ENCODE measurements at regions not wholly inside any gene's neighbourhood (a gene's known extent, or its start where the extent isn't known, plus 50 kb on each side); places are given as distances from the start of the nearest gene placed in this dataset.

DNA sequence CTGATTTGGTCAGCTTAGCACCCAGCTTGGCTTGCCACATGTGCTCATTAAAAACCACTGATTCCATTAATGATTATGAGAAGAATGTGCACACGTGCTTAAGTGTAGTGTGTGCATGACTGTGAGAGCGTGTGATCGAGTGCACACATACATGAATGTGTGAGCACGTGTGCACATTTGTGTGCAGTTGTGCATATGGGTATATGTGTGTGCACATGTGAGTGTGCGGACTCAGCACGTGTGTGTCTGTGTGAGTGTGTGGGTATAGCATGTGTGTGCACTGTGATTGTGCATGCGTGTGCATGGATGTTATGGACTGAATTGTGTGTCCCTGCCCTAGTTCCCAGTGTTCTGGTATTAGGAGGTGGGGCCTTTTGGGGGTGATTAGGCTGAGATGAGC is 202.1 kb upstream of the ZNF536 start:
- Histone ChIP-seq H3K27me3 (no peaks in the 10 kb centered on the region), H3K9me3 (no peaks in the 10 kb centered on the region), H3K4me1 (no peaks in the 10 kb centered on the region), H3K4me3 (no peak overlapping the region), H3K36me3 (no peaks in the 10 kb centered on the region), H3K27ac (no peak overlapping the region)
- DNase-seq (no peak), ATAC-seq (no peak)
- intact Hi-C loops (cut with DNase I): no loop called here
- TF ChIP-seq, protein P1, sequence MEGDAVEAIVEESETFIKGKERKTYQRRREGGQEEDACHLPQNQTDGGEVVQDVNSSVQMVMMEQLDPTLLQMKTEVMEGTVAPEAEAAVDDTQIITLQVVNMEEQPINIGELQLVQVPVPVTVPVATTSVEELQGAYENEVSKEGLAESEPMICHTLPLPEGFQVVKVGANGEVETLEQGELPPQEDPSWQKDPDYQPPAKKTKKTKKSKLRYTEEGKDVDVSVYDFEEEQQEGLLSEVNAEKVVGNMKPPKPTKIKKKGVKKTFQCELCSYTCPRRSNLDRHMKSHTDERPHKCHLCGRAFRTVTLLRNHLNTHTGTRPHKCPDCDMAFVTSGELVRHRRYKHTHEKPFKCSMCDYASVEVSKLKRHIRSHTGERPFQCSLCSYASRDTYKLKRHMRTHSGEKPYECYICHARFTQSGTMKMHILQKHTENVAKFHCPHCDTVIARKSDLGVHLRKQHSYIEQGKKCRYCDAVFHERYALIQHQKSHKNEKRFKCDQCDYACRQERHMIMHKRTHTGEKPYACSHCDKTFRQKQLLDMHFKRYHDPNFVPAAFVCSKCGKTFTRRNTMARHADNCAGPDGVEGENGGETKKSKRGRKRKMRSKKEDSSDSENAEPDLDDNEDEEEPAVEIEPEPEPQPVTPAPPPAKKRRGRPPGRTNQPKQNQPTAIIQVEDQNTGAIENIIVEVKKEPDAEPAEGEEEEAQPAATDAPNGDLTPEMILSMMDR (IDR thresholded peaks at IDR 0.05): no peak

DNA sequence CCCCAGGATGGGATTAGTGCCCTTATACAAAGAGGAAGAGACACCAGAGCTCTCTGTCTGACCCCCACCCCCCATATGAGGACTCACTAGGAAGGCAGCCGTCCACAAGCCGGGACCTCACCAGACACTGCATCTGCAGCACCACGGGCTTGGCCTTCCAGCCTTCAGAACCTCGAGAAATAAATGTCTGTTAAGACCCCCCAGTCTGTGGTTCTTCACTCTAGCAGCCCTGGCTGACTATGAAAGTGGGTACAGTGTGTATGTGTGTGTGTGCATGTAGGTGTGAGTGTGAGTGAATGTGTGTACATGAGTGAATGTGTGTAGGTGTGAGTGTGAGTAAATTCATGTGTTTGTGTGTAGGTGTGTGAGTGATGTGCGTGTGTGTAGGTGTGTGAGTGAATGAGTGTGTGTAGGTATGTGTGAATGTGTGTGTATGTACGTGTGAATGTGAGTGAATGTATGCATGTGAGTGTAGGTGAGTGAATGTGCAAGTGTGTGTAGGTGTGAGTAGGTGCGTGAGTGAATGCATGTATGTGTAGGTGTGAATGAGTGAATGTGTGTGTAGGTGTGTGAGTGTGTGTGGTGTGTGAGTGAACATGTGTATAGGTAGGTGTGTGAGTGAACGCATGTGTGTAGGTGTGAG is 201.6 kb upstream of the ZNF536 start:
- Histone ChIP-seq H3K27me3 (no peaks in the 10 kb centered on the region), H3K4me1 (no peaks in the 10 kb centered on the region), H3K4me3 (no peak overlapping the region), H3K27ac (no peak overlapping the region), H3K36me3 (no peaks in the 10 kb centered on the region), H3K9me3 (no peaks in the 10 kb centered on the region)
- no peak for DNase-seq
- TF ChIP-seq, protein P1 (IDR thresholded peaks at IDR 0.05): no peak
- ATAC-seq: no peak
- intact Hi-C loops (cut with DNase I): no loop called here

DNA sequence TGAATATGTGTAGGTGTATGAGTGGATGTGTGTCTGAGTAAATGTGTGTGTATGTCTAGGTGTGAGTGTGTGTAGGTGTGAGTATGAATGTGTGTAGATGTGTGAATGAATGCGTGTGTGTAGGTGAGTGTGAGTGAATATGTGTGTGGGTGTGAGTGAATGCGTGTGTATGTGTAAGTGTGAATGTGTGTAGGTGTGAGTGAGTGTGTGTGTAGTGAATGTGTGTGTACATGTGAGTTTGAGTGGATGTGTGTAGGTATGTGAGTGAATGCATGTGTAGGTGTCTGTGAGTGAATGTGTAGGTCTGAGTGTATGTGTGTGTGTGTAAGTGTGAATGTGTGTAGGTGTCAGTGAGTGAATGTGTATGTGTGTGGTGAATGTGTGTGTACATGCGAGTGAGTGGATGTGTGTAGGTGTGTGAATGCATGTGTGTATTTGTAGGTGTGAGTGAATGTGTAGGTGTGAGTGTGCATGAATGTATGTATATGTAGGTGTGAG is 201.0 kb upstream of the ZNF536 start:
- no peaks in the 10 kb centered on the region for H3K27me3 ChIP-seq
- DNase-seq (no peak), ATAC-seq (no peak)
- no peak overlapping the region for H3K4me3 ChIP-seq
- no peaks in the 10 kb centered on the region for H3K9me3 ChIP-seq
- H3K27ac ChIP-seq: no peak overlapping the region
- no peaks in the 10 kb centered on the region for H3K4me1 ChIP-seq
- no peaks in the 10 kb centered on the region for H3K36me3 ChIP-seq
- intact Hi-C loops (cut with DNase I): no loop called here
- TF ChIP-seq, protein P1 (IDR thresholded peaks at IDR 0.05): no peak

DNA sequence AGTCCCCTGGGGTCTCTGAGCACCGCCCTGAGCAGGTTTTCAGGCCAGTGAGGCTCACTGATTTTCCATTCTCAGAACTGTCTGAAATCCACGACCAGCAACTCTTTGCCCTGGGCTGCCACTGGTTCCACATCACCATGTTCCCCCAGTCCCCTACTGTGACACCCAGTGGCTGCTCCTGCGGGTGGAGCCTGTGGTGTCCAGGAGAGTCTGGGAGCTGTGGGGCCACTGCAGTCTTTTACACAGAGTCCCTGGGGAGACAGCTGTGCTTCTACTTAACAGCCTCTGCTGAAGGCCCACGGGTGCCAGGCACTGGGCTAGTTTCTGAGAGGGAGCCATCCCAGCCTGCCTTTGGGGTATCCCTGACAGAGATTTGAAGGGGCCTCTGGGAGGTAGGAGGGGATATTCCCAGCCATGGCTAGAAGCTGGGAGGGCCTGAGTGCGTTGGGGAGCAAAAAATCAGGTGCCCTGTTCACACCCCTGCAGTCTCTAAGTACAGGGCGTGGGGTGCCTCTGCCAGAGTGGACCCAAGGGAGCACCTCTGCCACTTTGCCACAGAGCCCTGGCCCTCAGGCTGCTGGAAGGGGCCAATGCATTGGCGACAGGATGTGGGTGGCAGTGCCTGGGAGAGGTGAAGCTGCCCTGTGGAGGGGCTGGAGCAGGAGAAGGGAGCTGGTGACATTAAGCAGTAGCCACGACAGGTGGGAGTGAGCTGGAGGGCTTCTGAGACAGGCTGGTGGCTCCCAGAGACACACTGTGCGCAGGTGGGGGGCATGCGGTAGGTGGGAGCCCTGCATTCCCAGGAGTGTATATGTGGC is 200.2 kb upstream of the ZNF536 start:
- intact Hi-C loops (cut with DNase I): no loop called here
- no peaks in the 10 kb centered on the region for H3K4me1 ChIP-seq
- H3K4me3 ChIP-seq: no peak overlapping the region
- DNase-seq (no peak), ATAC-seq (no peak)
- H3K9me3 ChIP-seq: no peaks in the 10 kb centered on the region
- TF ChIP-seq, protein P1 (IDR thresholded peaks at IDR 0.05): no peak
- peaks cover 0 to 4% of the 10 kb centered on the region in 2 donors for H3K27me3 ChIP-seq
- H3K36me3 ChIP-seq: no peaks in the 10 kb centered on the region
- no peak overlapping the region for H3K27ac ChIP-seq

DNA sequence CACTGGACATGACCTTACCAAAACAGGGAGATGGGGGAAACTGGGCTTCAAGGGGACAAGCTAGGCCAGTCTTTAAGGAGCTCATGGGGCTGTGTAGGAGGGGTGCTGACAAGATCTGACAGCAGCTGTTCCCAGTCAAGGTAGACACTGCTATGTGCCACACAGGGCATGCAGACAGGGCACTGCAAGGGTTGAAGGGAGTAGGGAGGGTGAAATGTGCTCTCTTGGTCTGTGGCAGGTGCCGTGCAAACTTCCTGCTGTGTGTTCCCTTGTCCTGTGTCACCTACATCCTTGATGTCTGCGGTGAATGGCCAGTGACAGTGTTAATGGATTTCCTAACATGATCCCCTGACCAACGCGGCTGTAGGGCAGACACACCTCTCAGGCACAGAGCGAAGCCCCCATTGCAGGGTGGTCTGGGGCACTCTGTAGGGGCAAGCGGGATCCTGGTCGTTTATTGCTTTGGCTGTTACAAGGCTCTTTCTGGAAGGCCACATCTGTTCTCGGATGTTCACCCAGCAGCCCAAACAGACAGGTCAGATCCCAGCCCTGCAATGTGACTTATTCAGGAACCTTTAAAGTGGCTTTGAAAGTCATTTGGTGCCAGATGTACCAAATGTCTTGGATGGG is 199.5 kb upstream of the ZNF536 start:
- Histone ChIP-seq H3K27me3 (peaks cover 0 to 11% of the 10 kb centered on the region in 2 donors), H3K4me3 (no peak overlapping the region), H3K4me1 (no peaks in the 10 kb centered on the region), H3K36me3 (no peaks in the 10 kb centered on the region), H3K9me3 (no peaks in the 10 kb centered on the region), H3K27ac (no peak overlapping the region)
- TF ChIP-seq, protein P1 (IDR thresholded peaks at IDR 0.05): no peak
- intact Hi-C loops (cut with DNase I): no loop called here
- no peak for ATAC-seq
- no peak for DNase-seq
